Fibroblast of peridontal ligament (primary cell): ENCODE measurements at regions not wholly inside any gene's neighbourhood (a gene's known extent, or its start where the extent isn't known, plus 50 kb on each side); places are given as distances from the start of the nearest gene placed in this dataset.

ENCODE experiments used
- DNase-seq: peaks from one replicate; pipeline ENCODE4 v3.0.0-alpha.2; 2010; ENCODE audit errors: extremely low read depth

DNA sequence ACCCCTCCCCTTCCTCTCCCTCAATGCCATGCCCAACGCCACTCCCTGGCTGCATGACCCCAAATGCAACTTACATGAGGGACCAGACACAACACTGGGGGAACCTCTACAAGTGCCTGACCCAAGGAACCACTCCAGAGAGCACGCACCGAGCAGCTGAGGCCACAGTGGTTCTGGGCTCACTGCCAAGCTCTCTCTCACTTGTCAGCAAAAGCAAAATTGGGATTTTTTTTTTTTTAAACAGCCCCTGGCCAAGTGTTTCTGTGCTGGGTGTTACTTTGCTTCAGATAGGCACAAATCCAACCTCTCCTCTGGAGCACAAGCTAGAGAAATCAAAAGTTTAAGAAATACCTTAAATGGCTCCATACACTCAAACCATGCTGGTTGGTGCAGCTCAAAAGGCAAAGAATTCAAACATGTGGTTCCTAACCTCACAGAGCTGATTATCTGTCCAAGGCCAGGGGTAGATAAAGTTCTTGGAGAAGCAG lies 363.0 kb downstream of the SETD4 start:
- peak; percentile 6 for DNase-seq

DNA sequence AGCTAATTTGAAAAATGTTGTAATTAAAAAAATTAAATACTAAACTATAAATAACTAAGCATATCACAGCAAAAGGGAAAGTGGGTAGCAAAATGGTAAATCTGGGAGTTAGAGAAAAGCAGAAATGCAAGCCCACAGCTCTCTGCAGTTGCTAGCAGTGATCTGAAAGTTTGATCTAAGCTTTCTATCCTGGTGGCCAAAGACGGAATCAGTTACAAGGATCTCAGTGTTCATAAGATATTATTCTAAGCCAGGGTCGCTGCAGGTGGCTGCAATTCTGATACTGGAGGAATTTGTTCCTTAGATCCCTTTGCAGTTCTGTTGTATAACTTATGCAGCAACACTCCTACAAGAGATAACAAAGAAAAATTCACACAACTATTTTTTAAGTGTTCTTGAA lies 363.7 kb downstream of the SETD4 start:
- no peak for DNase-seq

DNA sequence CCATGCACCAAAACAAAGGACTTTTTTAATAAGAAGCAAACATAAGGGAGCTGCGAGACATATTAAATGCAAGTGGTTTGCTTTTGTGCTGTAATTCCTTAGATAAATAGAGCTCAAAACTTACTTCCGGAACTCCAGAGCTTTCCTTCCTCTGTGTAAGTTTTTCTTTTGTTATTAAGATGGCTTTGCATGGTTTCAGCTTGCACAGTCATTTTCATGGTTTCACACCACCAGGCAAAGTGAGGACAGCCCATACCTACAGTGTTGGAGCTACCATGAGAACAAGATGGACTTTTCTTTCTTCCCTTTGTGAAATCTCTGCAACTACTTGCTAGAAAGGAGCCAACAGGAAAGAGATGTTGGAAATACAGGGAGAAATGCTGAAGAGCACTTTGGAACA lies 368.0 kb downstream of the SETD4 start:
- no peak for DNase-seq

DNA sequence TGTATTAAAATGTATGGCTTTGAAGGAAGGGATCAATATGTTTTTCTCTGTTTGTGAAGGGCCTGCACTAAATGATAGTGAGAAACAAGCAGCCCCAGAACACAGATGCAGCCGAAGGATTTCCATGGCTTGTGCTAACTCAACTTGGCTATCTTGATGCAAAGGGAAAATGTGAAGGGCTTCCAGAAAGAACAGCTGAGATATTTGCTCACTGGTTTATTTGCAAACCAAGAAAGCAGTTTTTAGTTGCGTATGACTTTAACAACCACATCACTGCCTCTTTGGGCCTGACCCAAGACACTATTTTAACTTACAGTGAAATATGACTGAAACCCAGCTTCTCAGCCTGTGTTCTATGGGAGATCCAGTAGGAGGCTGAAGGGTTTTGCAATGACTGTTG lies 369.9 kb downstream of the SETD4 start:
- DNase-seq = no peak

DNA sequence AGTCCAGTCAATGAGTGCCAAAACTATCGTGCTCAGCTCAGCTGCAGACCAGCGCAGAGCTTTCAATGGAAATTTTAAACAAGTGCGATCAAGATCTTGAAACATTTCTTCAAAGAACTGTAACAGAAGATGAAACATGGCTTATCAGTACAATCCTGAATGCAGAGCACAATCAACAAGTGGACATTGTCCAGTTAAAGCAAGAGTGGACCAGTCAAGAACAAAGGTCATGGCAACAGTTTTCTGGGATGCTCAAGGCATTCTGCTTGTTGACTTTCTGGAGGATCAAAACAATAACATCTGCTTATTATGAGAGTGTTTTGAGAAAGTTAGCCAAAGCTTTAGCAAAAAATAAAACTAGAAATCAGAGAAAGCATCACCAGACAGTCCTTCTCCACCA lies 374.2 kb downstream of the SETD4 start:
- DNase-seq = no peak

DNA sequence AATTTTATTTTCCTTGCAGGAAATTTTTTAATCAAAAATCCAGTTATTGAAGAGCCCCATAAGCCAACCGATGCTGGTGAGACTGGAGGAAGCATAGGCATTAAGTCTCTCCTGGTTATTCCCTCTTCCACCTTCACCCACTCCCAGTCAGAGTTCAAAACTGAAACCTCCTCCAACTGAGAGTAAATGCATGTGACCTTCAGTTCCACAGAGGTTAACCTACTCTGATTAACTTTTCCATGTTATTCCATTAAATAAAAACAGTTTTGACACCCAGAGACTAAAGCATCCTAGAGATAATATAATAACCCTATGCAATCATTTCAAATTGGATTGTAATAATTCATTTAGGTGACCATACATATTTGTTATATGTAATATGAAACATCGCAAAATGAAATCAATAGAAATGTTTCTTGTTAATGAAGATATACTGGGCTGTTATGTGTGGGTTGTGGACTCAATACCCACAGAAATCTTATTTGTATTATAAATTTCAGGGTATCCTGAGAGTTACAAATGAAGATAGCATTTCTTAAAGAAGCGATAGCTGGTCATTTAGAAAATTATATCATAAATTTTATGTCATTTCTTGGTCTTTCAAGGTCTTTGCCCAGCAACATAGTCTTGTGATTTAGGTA lies 376.5 kb downstream of the SETD4 start:
- no peak for DNase-seq

DNA sequence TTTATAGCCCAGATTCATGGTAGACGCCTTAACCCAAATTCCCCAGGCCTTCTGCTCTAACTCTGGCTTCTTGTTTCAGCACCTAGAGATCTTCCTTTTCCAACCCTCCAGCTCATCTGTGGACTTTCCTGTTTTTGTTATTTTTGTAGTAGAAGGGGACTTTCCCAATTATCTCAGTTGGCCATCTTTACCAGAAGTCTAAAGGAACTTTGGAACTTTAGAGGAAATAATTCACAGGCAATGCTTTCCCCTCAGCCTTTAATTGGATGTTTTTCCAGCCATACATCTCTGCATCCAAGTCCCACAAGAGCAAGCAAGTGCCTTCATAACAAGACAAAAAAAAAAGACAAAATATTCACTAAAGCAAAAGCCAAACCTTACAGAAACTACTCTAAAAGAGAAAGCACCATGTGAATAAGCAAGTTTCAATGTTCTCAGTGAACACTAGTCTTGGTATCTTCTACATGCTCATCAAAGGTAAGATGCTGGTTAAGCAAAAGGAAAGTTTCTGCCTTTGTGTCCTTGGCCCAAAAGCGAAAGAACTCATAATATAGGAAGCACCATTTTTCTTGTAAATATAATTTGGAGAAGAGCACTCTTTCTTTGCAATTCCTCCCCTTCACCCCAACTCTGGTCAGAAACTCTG lies 377.3 kb downstream of the SETD4 start:
- no peak for DNase-seq

DNA sequence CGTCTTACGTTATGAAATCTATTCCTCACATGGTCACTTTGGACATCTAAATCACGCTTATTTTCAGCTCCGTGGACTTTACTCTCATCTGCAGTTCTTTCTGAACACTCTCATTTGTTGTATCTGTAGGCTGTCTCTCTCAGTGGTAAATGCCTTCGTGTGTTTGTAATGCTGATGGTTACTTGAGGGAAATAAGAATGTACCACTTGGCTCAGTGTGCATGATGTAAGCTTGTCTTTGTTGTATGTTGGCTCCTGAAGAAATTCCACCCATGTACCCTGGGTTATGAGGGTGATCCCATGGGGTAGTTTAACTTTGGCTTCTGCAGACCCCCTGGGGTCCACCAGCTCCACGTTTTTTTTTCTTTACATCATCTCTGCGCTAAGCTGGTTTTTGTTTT lies 378.4 kb downstream of the SETD4 start:
- no peak for DNase-seq

DNA sequence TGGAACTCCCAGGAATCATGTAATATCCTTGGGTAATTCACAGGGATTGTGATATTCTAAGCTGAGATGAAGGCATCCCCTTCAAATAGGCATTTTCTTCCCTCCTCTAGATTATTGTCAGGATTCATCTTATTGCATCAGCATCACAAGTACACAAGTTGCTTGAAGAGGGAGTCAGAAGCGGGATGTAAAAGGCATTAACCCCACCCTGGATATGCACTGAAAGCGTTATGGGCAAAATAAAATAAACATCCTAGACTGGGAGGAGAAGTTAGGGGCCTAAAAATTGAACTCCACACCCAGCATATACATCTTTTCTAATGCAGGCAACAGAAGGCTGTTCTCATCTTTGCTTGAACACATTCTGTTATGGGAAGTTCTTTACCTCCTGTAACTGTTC lies 381.2 kb downstream of the SETD4 start:
- no peak for DNase-seq

DNA sequence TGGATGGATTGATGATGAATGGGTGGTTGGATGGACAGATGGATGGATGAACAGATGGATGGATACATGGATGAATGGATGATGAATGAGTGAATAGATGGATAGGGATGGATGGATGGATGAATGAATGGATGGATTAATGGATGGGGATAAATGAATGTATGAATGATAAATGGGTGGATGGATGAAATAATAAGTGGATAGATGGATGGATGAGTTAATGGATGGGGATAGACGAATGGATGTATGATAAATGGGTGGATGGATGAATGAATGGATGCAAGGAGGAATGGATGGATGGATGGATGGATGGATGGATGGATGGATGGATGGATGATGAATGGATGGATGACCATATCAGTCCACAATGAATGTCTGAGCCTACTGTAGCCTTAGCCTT lies 381.9 kb downstream of the SETD4 start:
- no peak for DNase-seq

DNA sequence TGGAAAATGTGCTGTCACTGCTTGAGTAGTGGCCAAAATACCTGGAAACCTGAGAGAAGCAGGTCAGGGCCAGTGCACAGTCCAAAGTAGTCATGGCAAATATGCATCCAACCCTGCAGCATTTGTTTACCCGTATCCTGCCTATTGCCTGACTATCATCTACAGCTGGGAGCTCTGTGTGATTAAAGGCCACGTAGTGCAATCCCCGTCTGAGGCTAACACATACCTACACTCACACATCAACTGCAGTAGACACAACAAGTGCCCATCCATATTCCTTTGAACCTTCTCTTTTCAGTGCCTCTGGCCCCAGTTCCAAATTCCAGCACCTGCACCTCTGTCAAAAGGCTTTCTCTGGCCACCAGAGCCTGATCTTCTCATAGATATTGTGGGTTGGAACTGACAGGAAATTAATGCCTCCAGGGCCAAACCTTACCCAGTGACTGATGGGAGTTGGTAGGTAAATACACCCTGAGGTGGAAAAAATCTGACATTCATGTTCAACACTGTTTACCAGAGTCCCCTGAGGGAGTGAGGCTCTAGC lies 383.0 kb downstream of the SETD4 start:
- DNase-seq = no peak

DNA sequence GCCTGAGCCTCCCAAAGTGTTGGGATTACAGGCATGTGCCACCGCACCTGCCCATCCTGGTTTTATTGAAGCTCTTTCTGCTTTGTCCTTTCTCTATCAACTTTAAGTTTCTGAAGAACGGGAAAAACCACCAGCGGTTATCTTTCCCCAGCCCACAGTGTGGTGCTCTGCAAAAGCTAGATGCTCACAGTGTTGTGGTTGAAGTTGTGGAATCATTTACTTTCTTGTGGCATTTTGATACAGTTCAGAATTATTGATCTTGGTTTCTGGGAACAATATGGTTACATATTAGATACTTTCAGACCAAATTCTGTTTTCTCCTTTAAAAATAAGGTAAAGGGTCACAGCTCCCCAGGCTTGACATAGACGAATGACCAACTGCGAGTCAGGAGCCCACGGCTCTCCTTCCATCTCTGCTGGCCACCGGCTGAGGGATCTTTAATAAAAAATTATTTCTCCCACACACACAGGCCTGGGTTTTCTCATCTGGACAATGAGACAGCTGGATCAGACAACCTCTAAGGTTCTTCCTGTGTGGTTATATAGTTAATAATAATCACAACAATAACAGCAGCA lies 385.3 kb downstream of the SETD4 start:
- DNase-seq = no peak

DNA sequence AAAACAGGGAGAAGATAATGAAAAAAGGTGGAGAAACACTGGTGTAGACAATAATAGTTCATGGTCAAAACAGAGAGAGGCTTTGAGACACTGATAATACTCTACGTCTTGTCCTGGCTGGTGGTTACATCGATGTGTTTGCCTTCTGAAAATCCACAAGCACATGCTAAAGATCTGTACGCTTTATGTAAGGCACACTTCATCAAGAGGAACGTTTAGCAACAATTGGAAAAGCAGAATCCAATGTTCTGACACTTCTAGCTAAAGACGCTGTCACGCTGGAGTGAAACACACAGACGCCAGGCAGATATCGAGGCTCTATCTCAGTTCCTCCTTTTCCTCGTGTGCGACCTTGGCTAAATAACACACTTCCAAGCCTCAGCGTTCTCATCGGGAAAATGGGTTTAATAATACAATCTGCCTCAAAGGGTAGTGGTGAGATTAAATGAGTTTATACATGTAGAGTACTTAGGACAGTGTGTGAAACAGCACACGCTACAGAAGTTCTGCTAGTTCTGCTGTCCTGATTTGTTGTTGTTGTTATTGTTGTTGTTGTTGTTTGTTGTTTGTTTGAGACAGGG lies 386.1 kb downstream of the SETD4 start:
- no peak for DNase-seq

DNA sequence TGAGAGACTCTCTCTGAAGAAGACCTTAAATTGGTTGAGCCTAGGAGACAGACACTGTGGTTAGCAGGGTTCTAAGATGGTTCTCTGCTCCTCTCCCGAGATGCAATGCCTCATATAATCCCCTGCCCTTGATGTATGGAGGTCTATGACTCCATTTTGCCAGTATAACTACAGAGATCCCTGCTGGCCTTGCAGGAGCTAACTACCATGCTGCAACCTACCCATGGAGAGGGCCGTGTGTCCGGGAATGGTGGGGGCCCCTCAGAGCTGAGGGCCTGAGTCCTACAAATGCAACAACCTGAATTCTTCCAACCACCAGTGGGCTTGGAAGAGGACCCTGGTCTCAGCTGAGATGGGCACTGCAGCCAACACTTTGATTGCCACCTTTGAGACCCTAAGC lies 388.0 kb downstream of the SETD4 start:
- DNase-seq = no peak

DNA sequence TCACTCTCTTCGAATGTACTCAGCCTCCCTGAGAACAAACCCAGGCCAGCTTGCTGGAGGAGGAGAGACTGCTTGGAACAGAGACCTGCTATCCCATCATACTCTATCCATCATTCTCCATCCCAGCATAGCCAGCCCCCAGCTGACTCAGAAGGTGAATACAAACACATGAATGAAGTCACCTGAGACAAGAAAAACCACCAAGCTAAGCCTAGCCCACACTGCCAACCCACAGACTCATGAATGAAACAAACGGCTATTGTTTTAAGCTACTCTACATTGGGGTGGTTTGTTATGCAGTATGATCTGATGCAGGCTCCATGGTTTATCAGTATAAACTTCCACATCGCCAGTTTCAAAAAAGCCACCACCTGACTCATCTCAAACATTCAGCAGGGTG lies 395.6 kb downstream of the SETD4 start:
- no peak for DNase-seq

DNA sequence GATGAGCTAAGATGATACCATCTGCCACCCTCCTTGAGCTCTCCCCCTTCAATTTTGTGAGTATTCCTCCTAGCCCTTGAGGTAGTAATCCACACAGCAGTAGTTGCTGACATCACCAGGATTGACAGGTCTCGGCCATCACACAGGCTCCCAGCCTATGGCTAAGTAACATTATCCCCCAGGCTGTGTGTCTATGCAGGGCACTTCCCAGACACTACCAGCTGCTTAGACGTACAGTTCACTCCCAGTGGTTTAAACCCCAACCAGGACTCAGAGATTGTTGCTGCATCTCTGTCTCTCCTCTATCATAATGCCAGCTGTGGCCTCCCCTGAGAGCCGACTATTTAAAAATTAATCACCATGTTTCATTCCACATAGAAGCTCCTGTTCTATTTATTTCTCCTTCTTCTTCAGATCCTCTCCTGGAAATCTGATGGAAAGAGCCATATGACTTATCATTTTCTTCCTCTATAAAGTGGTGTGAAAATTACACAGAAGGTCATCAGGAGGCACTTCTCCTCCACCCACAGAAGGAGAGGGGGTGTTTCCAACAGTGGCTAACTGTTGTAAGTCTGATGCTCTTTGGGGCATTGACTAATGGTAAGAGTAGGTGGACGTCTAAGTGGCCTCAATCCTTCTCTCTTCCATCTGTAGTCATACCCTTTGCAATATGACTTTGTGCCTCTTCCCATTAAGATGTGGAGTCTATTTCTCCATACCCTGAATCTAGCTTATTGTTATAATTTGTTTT lies 396.3 kb downstream of the SETD4 start:
- DNase-seq = no peak

DNA sequence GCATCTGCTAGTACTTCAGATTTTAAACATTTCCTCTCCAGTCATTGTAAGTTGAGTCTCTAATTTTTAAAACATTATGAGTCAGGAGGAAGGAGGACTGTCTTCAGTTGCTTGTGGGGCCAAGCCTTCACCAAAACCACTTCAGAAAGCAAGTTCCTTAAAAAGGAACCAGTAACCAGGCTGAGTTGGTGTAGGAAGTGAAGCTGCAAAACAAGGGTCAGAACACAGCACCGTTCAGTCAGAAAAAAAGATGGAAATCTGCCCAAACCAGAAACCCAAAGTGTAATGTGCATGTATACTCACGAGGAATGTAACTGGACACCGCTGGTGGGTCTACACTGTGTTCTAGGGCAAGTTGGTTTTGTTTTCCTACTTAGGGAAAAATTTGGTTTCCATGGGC lies 402.1 kb downstream of the SETD4 start:
- DNase-seq = peak; percentile 93

DNA sequence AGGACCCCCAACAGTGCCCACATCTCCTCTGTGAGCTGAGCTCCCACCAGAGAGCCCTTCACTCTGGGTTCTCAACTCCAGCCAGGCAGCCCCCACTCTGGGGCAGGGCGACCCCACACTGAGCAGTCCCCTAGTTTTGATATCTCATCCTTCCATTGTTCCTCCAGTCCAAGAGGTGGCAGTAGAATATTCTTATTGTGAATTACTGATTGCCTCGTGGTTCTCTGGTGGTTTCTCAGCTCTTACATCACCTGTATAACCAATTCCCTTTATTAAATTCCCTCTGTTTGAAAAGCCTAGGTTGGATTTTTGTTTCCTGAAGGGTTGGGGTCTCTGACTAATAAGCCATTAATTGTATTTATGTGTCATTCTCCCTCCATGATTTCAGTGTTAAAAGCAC lies 407.5 kb downstream of the SETD4 start:
- DNase-seq = no peak

DNA sequence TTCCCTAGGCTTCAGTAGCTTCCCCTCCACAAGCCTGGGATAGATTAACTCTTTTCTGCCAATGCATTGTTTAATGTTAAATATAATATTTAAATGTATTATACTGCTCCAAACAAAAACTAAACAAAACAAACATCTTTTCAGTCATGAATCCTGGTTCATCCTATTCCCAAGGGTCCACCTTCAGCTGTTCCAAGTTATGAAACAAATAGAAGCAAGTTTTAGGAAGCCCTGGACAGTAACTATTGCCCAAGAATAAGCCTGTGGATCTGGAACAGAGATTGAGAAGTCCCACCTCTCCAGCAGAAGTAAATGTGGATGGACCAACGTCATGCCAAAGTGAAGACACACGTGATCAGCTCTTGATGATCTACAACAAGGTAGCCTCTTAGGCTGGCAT lies 408.1 kb downstream of the SETD4 start:
- no peak for DNase-seq

DNA sequence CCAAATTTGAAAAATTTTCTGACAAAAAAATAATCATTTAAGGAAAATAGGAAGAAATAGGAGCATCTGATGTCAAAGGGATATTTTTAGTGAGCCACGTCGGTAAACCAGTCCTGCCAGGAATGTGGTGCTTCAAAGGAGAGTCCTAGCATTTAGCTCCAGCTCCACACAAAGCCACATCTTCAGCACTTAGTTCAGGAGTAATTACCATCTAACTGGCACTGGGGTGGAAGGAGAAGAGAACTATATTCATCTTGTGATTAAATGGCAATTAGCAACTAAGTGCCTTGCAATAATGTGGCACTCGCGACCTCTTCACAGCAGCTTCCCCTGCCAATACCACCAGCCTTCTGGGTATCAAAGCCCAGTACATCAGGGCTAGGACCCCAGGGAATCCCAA lies 409.1 kb downstream of the SETD4 start:
- no peak for DNase-seq

DNA sequence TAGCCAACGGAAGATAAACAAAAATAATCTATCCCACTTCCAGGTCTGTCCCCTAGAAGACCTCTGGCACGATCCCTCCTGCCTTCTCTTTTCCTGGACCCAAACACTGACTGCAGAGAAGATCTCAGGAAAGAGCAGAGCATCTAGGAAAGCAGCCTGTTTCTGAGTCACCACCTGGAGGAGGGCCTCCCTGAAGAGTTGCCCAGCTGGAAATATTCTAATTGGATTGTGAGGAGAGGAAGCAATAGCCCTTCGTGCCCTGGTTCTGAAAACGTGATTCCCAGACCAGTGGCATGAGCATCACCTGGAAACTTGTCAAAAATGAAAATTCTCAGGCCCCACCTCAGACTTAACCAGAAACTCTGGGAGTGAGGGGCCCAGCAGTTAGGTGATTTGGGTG lies 411.1 kb downstream of the SETD4 start:
- DNase-seq = peak; percentile 44

DNA sequence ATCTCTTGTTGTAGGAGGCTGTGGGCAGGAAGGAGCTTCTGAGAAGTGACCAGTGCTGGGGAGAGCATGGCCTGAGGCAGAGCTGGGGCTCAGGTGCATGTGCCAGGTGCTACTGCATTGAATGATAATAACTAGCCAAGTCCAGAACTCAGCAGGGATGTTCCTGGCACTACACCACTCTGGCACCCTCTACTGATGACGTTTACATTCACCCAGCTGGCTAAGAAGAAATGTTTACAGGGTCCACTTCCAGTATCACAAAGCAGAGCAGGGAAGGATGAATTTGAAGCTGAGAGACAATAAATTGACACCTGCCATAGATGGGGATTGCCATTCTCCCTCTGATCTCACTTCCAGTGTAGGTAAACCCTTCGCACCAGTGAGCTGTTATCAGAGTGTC lies 411.8 kb downstream of the SETD4 start:
- DNase-seq = no peak
